ENCODE measurements at regions not wholly inside any gene's neighbourhood (a gene's known extent, or its start where the extent isn't known, plus 50 kb on each side); places are given as distances from the start of the nearest gene placed in this dataset.
"Not testable (repeated sequence)": the region's sequence is repeated elsewhere in the genome, so short reads cannot be mapped to it uniquely, and the experiment has no call there.

GRCh38 chr6:170141061-170141460, 149.8 kb downstream of the DLL1 start:
- H3K27ac ChIP-seq; H3K4me1 ChIP-seq (replicated peaks in 1 of 2); H3K4me3 ChIP-seq; ATAC-seq (replicated peaks in 6 of 8); in situ Hi-C loops (cut with MboI; ENCODE audit: low pct_unique_long_range_greater_than_20kb in 2 of 9, low sequenced_read_pairs in 9 of 9, unreplicated experiment in 9 of 9): not testable (repeated sequence)
- whole genome bisulfite sequencing, 10 experiments = 20 to 100% (median 75%) methylated on average over 1 to 3 of the region's 10 CpGs; no CpG with 5 or more reads in 5 of the 10 experiments

- Histone ChIP-seq H3K4me3 (no peak overlapping the region), H3K4me1 (replicated peaks in 1 of 2) (peaks cover 0 to 2% of the 10 kb centered on the region in 2 donors), H3K27ac (no peak overlapping the region)
- 49 to 100% (median 96%) methylated on average over 1 to 13 of the region's 13 CpGs; no CpG with 5 or more reads in 2 of the 10 experiments for WGBS, 10 experiments
- in situ Hi-C loops (cut with MboI; ENCODE audit: low pct_unique_long_range_greater_than_20kb in 2 of 9, low sequenced_read_pairs in 9 of 9, unreplicated experiment in 9 of 9) = no loop called here
- no peak for ATAC-seq (replicated peaks in 6 of 8)
Measured at GRCh38 chr6:170140129-170140528, 150.7 kb downstream of the DLL1 start.

- ATAC-seq (replicated peaks in 6 of 8) = no peak
- H3K4me3 ChIP-seq = no peak overlapping the region
- H3K4me1 ChIP-seq (replicated peaks in 1 of 2) = peaks cover 0 to 2% of the 10 kb centered on the region in 2 donors
- in situ Hi-C loops (cut with MboI; ENCODE audit: low pct_unique_long_range_greater_than_20kb in 2 of 9, low sequenced_read_pairs in 9 of 9, unreplicated experiment in 9 of 9) = no loop called here
- 65 to 100% (median 83%) methylated on average over 1 to 13 of the region's 22 CpGs; no CpG with 5 or more reads in 4 of the 10 experiments for WGBS, 10 experiments
- no peak overlapping the region for H3K27ac ChIP-seq
Measured at GRCh38 chr6:170139531-170139930, 151.3 kb downstream of the DLL1 start.

- WGBS, 10 experiments = 75 to 100% (median 87%) methylated on average over 1 to 9 of the region's 24 CpGs; no CpG with 5 or more reads in 4 of the 10 experiments
- ATAC-seq (replicated peaks in 6 of 8); H3K4me1 ChIP-seq (replicated peaks in 1 of 2); H3K27ac ChIP-seq; H3K4me3 ChIP-seq; in situ Hi-C loops (cut with MboI; ENCODE audit: low pct_unique_long_range_greater_than_20kb in 2 of 9, low sequenced_read_pairs in 9 of 9, unreplicated experiment in 9 of 9): not testable (repeated sequence)
Measured at GRCh38 chr6:170139046-170139445, 151.8 kb downstream of the DLL1 start.

- peaks cover 0 to 2% of the 10 kb centered on the region in 2 donors for H3K4me1 ChIP-seq (replicated peaks in 1 of 2)
- no peak overlapping the region for H3K4me3 ChIP-seq
- in situ Hi-C loops (cut with MboI; ENCODE audit: low pct_unique_long_range_greater_than_20kb in 2 of 9, low sequenced_read_pairs in 9 of 9, unreplicated experiment in 9 of 9) = no loop called here
- ATAC-seq (replicated peaks in 6 of 8) = no peak
- no peak overlapping the region for H3K27ac ChIP-seq
- WGBS, 10 experiments = 74 to 98% (median 82%) methylated on average over 2 to 23 of the region's 40 CpGs; no CpG with 5 or more reads in 1 of the 10 experiments
Measured at GRCh38 chr6:170137911-170138910, 152.7 kb downstream of the DLL1 start.

GRCh38 chr6:170137176-170137891, 153.5 kb downstream of the DLL1 start:
- ATAC-seq (replicated peaks in 6 of 8) = peak in 1 of 8 experiments; percentile 32

DNA sequence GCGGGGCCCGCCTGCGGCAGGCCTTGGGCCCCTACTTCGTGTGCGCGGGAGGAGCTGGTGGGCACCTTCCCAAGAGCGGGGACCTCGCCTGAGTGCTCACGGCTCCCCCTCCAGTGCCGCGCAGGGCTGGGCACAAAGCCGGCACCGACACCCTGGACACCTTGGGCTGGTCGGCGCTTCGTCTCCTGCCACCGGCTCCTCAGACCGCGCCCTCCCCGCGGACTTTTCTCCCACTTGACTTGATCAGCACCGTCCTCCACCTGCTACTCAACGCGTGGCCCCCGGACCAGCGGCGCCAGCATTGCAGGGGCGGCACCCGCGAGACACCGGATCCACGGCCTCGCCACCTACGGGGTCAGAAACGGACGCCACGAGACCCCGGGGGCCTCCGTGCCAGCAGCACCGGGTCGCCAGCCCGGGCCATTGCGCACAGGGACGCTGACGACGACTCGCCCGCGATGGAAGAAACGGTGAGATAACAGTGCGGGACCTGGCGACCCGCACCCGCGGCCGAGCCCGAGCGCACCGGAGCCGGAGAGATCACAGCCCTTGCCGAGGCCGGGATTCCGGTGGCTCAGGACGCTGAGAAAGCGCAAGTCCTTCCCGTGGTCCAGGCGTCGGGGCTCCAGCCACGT, 154.2 kb downstream of the DLL1 start:
- 80 to 100% (median 97%) methylated on average over 1 to 14 of the region's 69 CpGs; no CpG with 5 or more reads in 4 of the 10 experiments for WGBS, 10 experiments
- H3K4me1 ChIP-seq (replicated peaks in 1 of 2) = peaks cover 0 to 2% of the 10 kb centered on the region in 2 donors
- in situ Hi-C loops (cut with MboI; ENCODE audit: low pct_unique_long_range_greater_than_20kb in 2 of 9, low sequenced_read_pairs in 9 of 9, unreplicated experiment in 9 of 9) = no loop called here
- H3K27ac ChIP-seq = no peak overlapping the region
- no peak for ATAC-seq (replicated peaks in 6 of 8)
- H3K4me3 ChIP-seq = no peak overlapping the region

More at GRCh38 chr6:170137176-170137891, 153.5 kb downstream of the DLL1 start:
- Histone ChIP-seq H3K4me1 (replicated peaks in 1 of 2) (peaks cover 0 to 2% of the 10 kb centered on the region in 2 donors), H3K4me3 (no peak overlapping the region), H3K27ac (no peak overlapping the region)
- in situ Hi-C loops (cut with MboI; ENCODE audit: low pct_unique_long_range_greater_than_20kb in 2 of 9, low sequenced_read_pairs in 9 of 9, unreplicated experiment in 9 of 9) = no loop called here
- 30 to 90% (median 85%) methylated on average over 2 to 7 of the region's 50 CpGs; no CpG with 5 or more reads in 6 of the 10 experiments for WGBS, 10 experiments

DNA sequence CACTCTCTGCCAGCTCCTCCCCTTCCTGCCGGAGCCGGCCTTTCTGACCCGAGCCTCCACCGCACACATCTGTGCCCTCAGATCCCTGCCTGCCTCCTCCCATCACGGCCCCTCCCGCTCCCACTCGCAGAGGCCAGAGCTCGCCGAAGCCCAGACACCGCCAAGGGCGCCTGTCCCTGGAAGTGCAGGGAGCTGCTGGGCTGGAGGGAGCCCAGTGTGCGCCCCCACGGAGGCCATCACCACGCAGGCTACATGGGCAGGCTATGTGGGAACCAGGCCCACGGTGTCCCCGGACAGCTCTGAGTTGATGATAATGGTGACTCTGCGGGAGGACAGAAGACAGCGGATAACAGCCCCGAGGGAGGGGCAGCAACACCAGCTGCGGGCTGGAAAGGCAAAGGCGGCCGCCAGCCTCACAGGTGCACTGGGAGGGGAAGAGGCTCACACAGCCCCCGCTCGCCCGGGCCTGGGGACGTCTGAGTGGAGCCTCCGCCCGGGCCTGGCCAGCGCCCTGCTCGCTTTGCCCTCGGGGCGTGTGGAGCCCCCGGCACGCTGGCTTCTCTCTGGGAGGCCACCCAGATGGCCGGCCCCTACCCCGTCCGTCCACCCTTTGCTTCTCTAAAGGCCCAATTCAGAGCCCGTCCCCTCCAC, 154.9 kb downstream of the DLL1 start:
- 60 to 100% (median 90%) methylated on average over 1 to 10 of the region's 38 CpGs; no CpG with 5 or more reads in 6 of the 10 experiments for WGBS, 10 experiments

GRCh38 chr6:170135461-170135820, 155.4 kb downstream of the DLL1 start:
- no peak overlapping the region for H3K4me3 ChIP-seq
- 40 to 100% (median 83%) methylated on average over 1 to 7 of the region's 16 CpGs; no CpG with 5 or more reads in 5 of the 10 experiments for WGBS, 10 experiments
- ATAC-seq (replicated peaks in 6 of 8) = no peak
- H3K4me1 ChIP-seq (replicated peaks in 1 of 2) = no peaks in the 10 kb centered on the region
- in situ Hi-C loops (cut with MboI; ENCODE audit: low pct_unique_long_range_greater_than_20kb in 2 of 9, low sequenced_read_pairs in 9 of 9, unreplicated experiment in 9 of 9) = no loop called here
- H3K27ac ChIP-seq = no peak overlapping the region

More for the DNA sequence above, 154.9 kb downstream of the DLL1 start:
- Histone ChIP-seq H3K4me3 (no peak overlapping the region), H3K4me1 (replicated peaks in 1 of 2) (no peaks in the 10 kb centered on the region), H3K27ac (no peak overlapping the region)
- no peak for ATAC-seq (replicated peaks in 6 of 8)
- in situ Hi-C loops (cut with MboI; ENCODE audit: low pct_unique_long_range_greater_than_20kb in 2 of 9, low sequenced_read_pairs in 9 of 9, unreplicated experiment in 9 of 9) = no loop called here

DNA sequence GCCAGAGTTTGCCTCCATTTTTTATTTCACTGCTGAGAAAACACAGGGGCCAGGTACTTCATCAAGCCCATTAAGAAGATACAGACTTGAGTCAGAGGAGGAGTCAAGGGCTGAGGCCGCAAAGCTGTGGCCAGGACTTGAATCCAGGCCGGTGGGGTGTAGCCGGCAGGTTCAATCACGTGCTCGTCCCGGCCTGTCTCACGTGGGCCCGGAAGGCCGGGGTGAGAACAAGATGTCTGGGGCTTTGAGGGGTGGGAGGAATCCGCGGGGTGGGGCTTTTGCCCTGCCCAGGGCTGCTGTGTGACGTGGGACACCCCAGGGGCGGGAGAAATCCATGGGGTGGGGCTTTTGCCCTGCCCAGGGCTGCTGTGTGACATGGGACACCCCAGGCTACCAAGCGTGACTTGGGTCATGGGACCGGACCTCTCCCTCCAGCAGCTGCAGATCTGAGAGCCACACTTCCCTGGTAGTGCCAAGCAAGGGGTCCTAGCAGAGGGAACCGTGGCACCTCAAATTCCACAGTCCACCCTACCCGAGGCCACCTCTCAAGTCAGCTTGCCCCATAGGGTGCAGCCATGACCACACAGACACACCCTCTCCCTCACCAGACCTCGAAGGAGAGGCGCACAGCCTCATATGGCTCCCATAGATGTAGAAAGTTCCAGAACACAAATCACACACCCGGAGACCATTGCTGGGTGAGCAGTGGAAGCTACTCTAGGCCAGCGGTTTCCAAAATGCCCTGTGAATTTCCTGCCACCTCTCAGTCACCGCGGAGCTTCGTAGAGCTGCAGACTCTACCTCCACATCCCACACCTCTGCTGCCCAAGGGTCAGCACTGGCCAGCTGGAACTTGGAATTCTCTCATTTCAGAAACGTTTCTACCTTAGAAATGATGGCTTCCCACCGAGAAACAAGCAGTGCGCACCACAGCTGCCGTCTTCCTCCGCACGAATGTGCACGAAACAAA, 156.1 kb downstream of the DLL1 start:
- no peak overlapping the region for H3K27ac ChIP-seq
- in situ Hi-C loops (cut with MboI; ENCODE audit: low pct_unique_long_range_greater_than_20kb in 2 of 9, low sequenced_read_pairs in 9 of 9, unreplicated experiment in 9 of 9) = no loop called here
- peaks cover 0 to 3% of the 10 kb centered on the region in 2 donors for H3K4me1 ChIP-seq (replicated peaks in 1 of 2)
- no peak for ATAC-seq (replicated peaks in 6 of 8)
- WGBS, 10 experiments = 49 to 100% (median 93%) methylated on average over 1 to 8 of the region's 31 CpGs; no CpG with 5 or more reads in 3 of the 10 experiments
- no peak overlapping the region for H3K4me3 ChIP-seq

DNA sequence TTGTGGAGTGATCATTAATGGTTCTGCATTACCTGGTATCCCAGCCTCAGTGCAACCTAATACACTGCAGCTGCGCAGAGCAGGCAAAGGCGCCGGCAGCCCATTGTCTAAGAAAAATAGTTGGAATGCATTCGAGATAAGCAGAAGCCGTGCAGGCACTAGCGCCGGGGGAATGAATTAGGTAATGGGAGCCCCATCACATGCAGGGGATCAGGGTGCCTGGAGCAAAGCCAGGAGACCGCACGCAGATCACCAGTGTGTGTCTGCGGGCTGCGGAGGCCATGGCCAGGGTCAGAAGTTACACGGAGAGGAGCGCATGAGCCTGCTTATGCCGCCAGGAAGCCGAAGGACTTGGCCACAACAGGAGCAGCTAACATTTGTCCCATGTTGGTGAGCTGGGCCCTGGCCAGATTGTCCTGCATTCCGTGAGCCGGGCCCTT, 156.8 kb downstream of the DLL1 start:
- 20 to 100% (median 91%) methylated on average over 1 to 13 of the region's 17 CpGs; no CpG with 5 or more reads in 3 of the 10 experiments for whole genome bisulfite sequencing, 10 experiments
- ATAC-seq (replicated peaks in 6 of 8) = no peak
- Histone ChIP-seq H3K4me1 (replicated peaks in 1 of 2) (peaks cover 3 to 6% of the 10 kb centered on the region in 2 donors), H3K27ac (no peak overlapping the region), H3K4me3 (no peak overlapping the region)
- in situ Hi-C loops (cut with MboI; ENCODE audit: low pct_unique_long_range_greater_than_20kb in 2 of 9, low sequenced_read_pairs in 9 of 9, unreplicated experiment in 9 of 9) = no loop called here
